ENCODE measurements at regions not wholly inside any gene's neighbourhood (a gene's known extent, or its start where the extent isn't known, plus 50 kb on each side); places are given as distances from the start of the nearest gene placed in this dataset.

- no peak for FAIRE-seq
Observed at GRCh38 chr11:70001246-70001645, 76.9 kb upstream of the ANO1 start.

GRCh38 chr11:70002433-70002832, 75.7 kb upstream of the ANO1 start:
- FAIRE-seq = no peak

GRCh38 chr11:70005107-70005818, 72.9 kb upstream of the ANO1 start:
- no peak for FAIRE-seq

GRCh38 chr11:70007796-70008195, 70.3 kb upstream of the ANO1 start:
- no peak for FAIRE-seq

GRCh38 chr11:70010774-70011173, 67.3 kb upstream of the ANO1 start:
- FAIRE-seq = no peak

- FAIRE-seq = no peak
Observed at GRCh38 chr11:70012134-70012733, 65.9 kb upstream of the ANO1 start.

DNA sequence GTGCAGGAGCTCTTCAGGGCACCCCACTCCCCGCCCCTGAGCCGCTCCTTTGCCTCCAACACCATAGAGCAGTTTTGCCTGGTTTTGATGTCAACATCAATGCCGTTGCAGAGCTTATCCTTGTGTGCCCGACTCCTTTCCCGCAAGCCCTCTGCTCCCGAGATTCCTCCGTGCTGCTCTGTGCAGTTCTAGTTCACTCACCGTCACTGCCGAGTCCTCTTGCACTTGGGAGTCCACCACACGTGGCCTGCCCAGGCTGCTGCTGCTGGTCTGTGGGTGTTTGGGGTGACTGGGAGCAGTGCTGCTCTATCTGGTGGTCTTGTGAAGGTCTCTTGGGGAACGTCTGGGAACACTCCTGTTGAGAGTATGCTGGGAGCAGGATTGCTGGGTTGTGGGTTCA, 63.8 kb upstream of the ANO1 start:
- no peak for FAIRE-seq

DNA sequence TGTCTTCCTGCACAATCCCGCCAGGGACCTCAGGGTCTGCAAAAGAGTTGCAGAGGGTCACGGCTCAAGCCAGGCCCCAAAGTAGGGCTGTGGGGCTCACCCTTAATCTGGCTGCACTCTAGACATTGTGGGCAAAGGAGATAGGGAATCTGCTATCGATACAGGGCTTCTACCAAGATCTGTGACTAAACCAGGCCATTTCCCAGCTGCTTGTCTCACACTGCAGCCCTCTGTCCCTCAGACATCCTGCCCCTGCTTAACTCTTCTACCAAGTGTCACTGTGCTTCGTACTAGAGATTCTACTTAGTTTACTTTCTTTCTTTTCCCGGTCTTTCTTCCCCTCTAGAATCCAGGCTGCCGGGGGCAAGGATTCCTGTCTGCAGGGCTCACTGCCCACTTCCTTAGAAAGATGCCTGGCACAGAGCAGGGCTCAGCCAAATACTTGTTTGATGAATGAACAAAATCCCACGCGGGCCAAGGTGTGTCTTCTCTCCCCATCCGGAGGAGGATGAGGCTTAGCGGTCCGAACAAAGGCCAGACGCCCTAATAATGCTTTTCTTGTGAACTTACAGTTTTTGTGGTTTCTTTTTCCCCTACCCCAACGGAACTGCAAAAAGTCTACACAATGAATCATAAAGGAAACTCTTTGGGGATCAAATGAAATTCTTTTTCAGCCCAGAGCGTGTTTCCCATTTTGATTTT, 61.3 kb upstream of the ANO1 start:
- no peak for FAIRE-seq

GRCh38 chr11:70018816-70019215, 59.3 kb upstream of the ANO1 start:
- no peak for FAIRE-seq

DNA sequence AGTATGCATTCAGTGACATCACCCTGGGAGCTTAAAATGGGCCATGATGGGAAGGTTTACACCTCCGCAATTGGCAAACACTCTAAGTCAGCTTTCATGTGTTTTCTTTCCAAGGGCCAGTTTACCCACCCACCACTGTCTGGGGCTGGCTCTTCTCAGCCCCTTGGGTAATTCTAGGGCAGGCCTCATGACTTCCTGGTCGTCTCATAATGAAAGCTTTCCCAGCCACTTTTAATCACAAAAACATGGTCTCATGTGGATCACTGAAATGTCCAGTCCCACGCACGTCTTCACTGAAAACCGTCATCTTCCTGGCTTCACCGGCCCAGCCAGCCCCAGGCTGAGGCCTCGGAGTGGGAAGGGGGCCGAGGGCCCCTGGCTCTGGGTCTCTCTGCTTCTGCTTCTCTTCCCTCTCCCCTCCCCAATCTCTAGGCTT, 58.5 kb upstream of the ANO1 start:
- FAIRE-seq = no peak

DNA sequence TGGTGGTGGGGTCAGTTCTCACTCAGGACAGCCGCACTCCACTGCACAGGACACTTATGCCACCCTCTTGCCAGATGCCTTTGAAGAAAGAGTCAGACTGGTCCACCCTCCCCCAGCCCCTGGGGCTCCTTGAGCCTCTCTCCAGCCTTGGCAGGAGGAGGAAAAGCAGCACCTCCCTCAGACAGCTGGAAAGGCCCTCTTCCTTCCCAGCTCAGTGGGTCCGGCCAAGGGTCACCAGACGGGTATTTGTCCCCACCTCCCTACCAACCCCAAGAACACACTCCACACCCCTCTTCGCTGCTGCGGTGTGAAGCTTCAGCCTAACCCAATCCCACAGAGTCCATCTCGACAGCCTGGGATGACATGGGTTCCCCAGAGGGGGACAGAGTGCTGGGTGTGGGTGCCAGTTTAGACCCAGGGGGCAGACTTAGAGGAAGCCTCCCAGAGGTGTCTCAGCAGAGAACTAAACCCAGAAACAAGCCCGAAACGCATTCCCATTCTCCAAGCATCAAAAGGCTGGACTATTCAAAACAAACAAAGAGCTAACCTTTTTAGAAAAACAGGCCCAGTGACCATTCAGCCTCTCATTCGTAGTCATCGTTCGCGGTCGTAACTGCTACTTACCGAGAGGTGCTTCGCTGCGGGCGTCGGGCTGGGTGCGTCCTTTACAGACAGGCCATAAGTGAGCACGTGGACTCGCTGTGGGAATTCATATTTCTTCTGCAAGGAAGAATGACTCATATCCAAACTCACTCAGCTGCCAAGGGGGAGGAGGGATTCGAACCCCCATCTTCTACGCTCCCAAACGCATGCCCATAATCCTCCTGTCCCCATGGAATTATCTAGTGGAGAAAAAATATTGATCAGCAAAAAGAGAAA, 57.5 kb upstream of the ANO1 start:
- no peak for FAIRE-seq

- FAIRE-seq = no peak
Observed at GRCh38 chr11:70021586-70021985, 56.5 kb upstream of the ANO1 start.

GRCh38 chr11:70024036-70024772, 53.9 kb upstream of the ANO1 start:
- FAIRE-seq = no peak

- no peak for FAIRE-seq
Observed at GRCh38 chr11:70024773-70025045, 53.4 kb upstream of the ANO1 start.

- no peak for FAIRE-seq
Observed at GRCh38 chr11:70025308-70025707, 52.8 kb upstream of the ANO1 start.

- no peak for FAIRE-seq
Observed at GRCh38 chr11:70026012-70026411, 52.1 kb upstream of the ANO1 start.

DNA sequence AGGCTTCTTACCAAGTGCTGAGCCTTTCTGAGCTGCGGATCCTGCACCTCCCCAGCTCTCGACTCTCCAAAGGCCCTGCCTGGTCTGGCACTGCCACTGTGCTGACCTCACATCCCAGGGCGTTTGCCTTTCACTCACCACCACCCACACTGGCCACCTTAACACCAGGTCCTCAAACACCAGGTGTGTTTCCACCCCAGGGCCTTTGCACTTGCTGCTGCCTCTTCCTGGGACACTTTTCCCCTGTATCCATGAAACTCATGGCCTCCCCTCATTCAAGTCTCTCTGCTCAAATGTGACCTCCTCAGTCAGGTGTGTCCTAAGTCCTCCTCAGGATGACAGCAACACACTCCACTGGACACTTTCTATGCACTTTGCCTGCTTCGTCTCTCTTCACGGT, 51.4 kb upstream of the ANO1 start:
- FAIRE-seq = no peak

DNA sequence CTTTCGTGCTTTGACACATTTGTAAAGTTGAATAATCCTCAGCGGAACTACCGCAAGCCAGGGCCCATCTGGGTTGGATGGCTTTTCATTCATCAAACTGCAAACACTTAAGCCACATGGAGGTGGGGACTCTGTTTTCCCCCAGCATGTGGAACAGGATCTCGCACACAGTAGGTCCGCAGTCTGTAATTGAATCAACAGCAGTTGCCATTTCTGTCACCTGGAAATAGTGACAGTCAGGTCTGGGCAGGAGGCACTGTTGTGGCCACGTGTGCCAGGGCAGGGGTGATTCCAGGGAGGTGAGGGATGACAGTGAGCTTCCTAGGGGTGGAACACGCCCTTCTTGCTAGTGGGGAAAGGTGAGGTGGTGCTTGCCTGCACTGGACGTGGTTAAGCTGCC, 50.7 kb upstream of the ANO1 start:
- FAIRE-seq = no peak

DNA sequence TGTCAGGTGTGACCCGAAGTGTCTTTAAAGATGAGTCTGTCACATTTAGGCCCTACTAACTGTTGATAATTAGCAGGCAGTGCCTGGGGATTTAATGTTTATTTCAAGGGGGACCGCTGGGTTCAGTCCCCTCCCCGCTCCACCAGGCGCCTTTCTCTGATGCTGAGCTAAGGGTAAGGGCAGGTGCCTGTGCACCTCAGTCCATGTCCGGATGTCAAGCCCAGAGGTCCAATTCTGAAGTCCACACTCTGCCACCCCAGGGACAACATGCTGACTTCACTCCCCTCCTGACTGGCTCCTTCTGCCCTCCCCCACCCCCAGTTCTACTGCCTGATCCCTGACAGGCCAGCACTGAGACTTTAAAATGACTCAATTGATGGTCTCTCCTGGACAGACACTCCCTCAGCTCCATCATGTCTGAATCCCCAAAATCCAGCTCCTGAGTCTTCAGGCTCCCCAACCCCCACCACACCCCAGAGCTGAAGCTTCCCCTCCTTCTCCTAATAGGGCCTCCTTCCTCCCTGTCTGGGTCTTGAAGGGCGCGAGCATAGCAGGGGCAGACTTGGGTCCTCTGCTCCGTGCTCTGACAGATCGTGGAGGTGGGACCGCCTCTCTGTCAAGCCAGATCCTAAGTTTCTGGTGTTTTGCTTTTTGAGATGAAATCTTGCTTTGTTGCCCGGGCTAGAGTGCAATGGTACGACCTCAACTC, 49.8 kb upstream of the ANO1 start:
- FAIRE-seq = no peak
